ENCODE measurements at regions not wholly inside any gene's neighbourhood (a gene's known extent, or its start where the extent isn't known, plus 50 kb on each side); places are given as distances from the start of the nearest gene placed in this dataset.

GRCh38 chr13:93108111-93108601 lies 118.5 kb upstream of the GPC6 start (continued):
- TF ChIP-seq PATZ1 (CRISPR knock-in tag; IDR thresholded peaks at IDR 0.05; ENCODE audit: borderline replicate concordance): peak; percentile 32; the same call in 1 of the 2 replicates

- ATAC-seq: no peak
- TF ChIP-seq ESRRG (CRISPR knock-in tag; IDR thresholded peaks at IDR 0.05): no peak
- no peak for TF ChIP-seq CSRNP3 (CRISPR knock-in tag; IDR thresholded peaks at IDR 0.05)
- no peak for TF ChIP-seq POU6F1 (CRISPR knock-in tag; IDR thresholded peaks at IDR 0.05; ENCODE audit: borderline replicate concordance, low read depth)
- TF ChIP-seq BACH2 (CRISPR knock-in tag; IDR thresholded peaks at IDR 0.05; ENCODE audit: borderline replicate concordance): no peak
- TF ChIP-seq ZNF8 (CRISPR knock-in tag; IDR thresholded peaks at IDR 0.05): no peak
- TF ChIP-seq ZFP30 (CRISPR knock-in tag; IDR thresholded peaks at IDR 0.05): no peak
- TF ChIP-seq TSHZ2 (CRISPR knock-in tag; IDR thresholded peaks at IDR 0.05): no peak
Measured at GRCh38 chr13:93116809-93117208, 109.8 kb upstream of the GPC6 start.

- TF ChIP-seq TSHZ2 (CRISPR knock-in tag; IDR thresholded peaks at IDR 0.05) (no peak), ZFP3 (CRISPR knock-in tag; IDR thresholded peaks at IDR 0.05) (no peak), CSDC2 (CRISPR knock-in tag; IDR thresholded peaks at IDR 0.05) (no peak)
- no peak for ATAC-seq
Measured at GRCh38 chr13:93118081-93118615, 108.5 kb upstream of the GPC6 start.

GRCh38 chr13:93140912-93141311 lies 85.7 kb upstream of the GPC6 start:
- ATAC-seq: no peak
- no peak for TF ChIP-seq TCF4 (CRISPR knock-in tag; IDR thresholded peaks at IDR 0.05; ENCODE audit: borderline replicate concordance)
- TF ChIP-seq POU6F1 (CRISPR knock-in tag; IDR thresholded peaks at IDR 0.05; ENCODE audit: borderline replicate concordance, low read depth): no peak
- no peak for TF ChIP-seq ARNTL (CRISPR knock-in tag; IDR thresholded peaks at IDR 0.05; ENCODE audit: borderline replicate concordance, low read depth)
- TF ChIP-seq ESRRG (CRISPR knock-in tag; IDR thresholded peaks at IDR 0.05): no peak
- TF ChIP-seq ZNF8 (CRISPR knock-in tag; IDR thresholded peaks at IDR 0.05): no peak
- no peak for TF ChIP-seq ISL1 (CRISPR knock-in tag; IDR thresholded peaks at IDR 0.05)
- no peak for TF ChIP-seq PATZ1 (CRISPR knock-in tag; IDR thresholded peaks at IDR 0.05; ENCODE audit: borderline replicate concordance)
- TF ChIP-seq ZNF565 (CRISPR knock-in tag; conservative IDR thresholded peaks at IDR 0.05; ENCODE audit: low read depth): no peak
- TF ChIP-seq OSR1 (CRISPR knock-in tag; IDR thresholded peaks at IDR 0.05): no peak

All from SK-N-SH treated with all-trans-retinoic acid at 6 μM for 48 hours (cell line).